ENCODE measurements at regions not wholly inside any gene's neighbourhood (a gene's known extent, or its start where the extent isn't known, plus 50 kb on each side); places are given as distances from the start of the nearest gene placed in this dataset.
"Not testable (repeated sequence)": the region's sequence is repeated elsewhere in the genome, so short reads cannot be mapped to it uniquely, and the experiment has no call there.

- DNase-seq (ENCODE audit: low read depth in 2 of 3, low spot score in 2 of 3) = peak in 2 of 3 donors; percentile 45 to 63
These were observed 87.5 kb upstream of the RANBP3L start for GRCh38 chr5:36389245-36389644.

DNA sequence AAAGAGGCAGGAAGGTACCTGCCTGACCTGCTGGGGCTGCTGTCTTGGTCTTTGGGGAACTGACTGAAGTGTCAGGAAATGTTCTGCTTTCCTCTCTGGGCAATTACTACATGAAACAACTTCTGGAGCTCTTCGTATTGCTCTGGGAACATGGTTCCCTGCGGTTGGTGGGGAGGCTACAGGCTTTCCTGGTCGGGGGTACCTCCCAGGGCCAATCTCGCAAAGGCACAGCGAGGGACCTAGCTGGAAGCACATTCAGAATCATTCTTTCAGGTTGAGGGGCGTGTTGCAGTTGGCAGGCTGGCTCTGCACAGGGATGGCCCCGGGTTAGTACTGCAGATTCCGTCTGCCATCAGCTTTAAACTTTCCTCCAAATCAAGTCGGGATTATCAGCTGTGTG is 88.9 kb upstream of the RANBP3L start:
- DNase-seq (ENCODE audit: low read depth in 2 of 3, low spot score in 2 of 3) = no peak

GRCh38 chr5:36392186-36392585 is 90.5 kb upstream of the RANBP3L start:
- no peak for DNase-seq (ENCODE audit: low read depth in 2 of 3, low spot score in 2 of 3)

DNA sequence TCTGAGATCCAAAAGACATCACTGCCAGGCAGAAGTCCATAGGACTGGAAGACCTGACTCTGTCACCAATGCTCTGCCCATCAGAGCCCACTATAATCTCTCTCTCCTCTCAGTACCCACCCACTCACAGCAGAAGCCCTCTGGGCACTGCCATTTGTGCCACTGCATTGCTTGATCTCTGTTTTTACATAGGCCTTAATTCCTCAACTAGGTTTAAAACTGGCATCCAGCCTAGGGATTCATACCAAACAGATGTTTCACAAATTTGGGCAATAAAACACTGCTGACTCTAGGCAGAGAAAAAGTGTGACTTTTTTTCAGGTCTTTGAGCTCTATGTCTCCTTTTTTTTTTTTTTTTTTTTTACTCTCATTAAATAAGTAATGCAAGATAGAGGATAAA is 91.1 kb upstream of the RANBP3L start:
- DNase-seq (ENCODE audit: low read depth in 2 of 3, low spot score in 2 of 3) = no peak

GRCh38 chr5:36393656-36394428 is 92.1 kb upstream of the RANBP3L start:
- DNase-seq (ENCODE audit: low read depth in 2 of 3, low spot score in 2 of 3) = no peak

DNA sequence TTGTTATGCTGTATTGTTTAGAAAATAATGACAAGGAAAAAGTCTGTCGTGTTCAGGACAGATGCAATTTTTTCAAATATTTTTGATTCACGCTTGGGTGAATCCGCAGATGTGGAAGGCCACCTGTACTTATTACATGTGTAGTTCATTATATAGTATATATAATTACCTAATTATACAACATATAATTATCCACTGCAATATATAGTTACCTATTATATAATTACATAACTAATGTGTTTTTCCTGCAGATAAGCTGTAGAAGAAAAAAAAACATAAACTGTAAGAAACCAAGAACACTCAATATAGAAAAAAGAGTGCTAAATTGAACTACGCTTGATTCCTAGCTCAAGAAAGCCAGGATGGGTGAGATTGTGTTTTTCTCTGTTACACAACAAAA is 93.6 kb upstream of the RANBP3L start:
- DNase-seq (ENCODE audit: low read depth in 2 of 3, low spot score in 2 of 3) = no peak

- not testable (repeated sequence) for DNase-seq (ENCODE audit: low read depth in 2 of 3, low spot score in 2 of 3)
These were observed 94.2 kb upstream of the RANBP3L start for GRCh38 chr5:36395947-36396346.

DNA sequence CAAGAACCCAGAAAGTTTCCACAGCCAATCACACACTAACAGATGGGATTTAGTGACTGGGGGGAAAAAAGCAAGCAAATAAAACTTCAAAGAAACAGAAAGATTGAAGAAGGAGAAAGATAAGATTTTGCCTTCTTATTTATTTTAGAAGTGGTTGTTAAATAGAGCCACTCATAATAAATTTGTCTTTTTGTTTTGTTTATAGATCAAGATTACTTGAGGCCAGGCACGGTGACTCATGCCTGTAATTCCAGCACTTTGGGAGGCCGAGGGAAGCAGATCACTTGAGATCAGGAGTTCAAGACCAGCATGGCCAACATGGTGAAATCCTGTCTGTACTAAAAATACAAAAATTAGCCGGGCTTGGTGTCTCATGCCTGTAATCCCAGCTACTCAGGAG is 94.9 kb upstream of the RANBP3L start:
- DNase-seq (ENCODE audit: low read depth in 2 of 3, low spot score in 2 of 3) = no peak

GRCh38 chr5:36397901-36398536 is 96.3 kb upstream of the RANBP3L start:
- DNase-seq (ENCODE audit: low read depth in 2 of 3, low spot score in 2 of 3) = peak in 2 of 3 donors; percentile 48 to 67

GRCh38 chr5:36402512-36402906 is 100.8 kb upstream of the RANBP3L start:
- DNase-seq (ENCODE audit: low read depth in 2 of 3, low spot score in 2 of 3) = no peak

DNA sequence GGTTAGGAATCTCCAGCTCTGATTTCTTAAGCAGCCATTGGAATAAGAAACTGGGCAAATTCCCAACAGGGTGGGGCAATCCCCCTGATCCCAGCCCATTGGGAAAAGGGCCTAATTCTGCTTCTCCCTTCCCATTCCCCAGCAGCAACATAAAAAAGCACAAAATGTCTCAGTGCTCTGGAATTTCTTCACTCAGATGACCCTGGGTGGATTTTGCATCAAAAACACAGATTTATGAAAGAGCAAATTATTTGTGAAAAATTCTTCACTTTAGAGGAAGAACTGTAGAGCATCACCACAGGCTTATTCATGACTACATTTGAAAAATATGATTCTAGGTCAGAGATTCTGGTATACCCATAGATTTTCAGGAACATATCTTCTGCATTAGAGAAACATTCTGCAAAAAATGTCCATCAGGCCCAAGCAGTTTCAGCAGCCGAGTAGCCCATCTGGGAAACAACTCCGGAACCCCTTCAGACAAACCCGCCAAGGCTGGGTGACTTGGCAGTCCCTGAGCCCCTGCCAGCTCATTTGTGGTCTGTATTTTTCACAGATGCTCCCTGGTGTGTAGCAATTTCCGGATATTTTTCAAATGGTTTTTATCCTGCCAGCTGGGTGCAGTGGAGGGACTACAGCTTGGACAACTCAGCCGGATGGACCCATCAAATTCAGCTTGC is 102.1 kb upstream of the RANBP3L start:
- peak in 2 of 3 donors; percentile 75 to 93 for DNase-seq (ENCODE audit: low read depth in 2 of 3, low spot score in 2 of 3)

- no peak for DNase-seq (ENCODE audit: low read depth in 2 of 3, low spot score in 2 of 3)
These were observed 104.3 kb upstream of the RANBP3L start for GRCh38 chr5:36406023-36406422.

DNA sequence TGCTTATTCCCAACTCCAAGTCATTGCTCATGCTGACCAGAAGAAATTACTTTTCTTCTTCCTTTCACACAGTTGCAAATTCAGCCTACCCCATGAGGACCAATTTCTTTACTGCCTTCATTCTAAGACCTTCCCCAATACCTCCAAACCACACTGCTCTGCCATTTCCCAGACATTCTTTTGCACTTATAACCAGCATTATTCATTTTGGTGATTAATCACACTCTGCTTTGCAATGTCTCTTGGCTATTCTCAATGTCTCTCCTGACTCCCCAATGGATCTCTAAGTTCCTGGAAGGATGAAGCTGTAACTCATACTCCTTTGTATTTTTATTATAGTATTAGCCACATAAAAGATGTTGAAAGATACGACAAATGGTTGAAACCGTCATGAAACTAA is 105.7 kb upstream of the RANBP3L start:
- no peak for DNase-seq (ENCODE audit: low read depth in 2 of 3, low spot score in 2 of 3)

- not testable (repeated sequence) for DNase-seq (ENCODE audit: low read depth in 2 of 3, low spot score in 2 of 3)
These were observed 108.0 kb upstream of the RANBP3L start for GRCh38 chr5:36409711-36410110.

GRCh38 chr5:36410672-36411071 is 109.0 kb upstream of the RANBP3L start:
- not testable (repeated sequence) for DNase-seq (ENCODE audit: low read depth in 2 of 3, low spot score in 2 of 3)

DNA sequence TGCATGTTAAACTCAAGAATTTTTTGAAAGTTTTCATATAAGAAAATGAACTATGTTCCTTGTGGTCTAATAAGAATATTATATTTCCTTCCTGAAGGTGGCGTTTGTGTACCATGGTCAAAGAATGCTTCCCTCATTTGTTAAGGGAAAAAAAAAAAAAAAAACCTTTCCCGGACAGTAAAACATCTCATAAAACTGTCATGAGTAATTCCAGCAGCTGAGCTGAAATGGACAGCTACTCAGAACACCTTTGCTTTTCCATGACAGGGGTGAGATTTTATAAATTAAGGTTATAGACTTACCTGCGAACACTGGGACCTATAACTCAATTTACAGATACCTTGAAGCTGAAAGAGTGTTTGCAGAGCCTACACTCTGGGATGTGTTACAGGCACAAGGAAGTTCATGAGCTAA is 113.2 kb upstream of the RANBP3L start:
- peak in 2 of 3 donors; percentile 35 to 64 for DNase-seq (ENCODE audit: low read depth in 2 of 3, low spot score in 2 of 3)

DNA sequence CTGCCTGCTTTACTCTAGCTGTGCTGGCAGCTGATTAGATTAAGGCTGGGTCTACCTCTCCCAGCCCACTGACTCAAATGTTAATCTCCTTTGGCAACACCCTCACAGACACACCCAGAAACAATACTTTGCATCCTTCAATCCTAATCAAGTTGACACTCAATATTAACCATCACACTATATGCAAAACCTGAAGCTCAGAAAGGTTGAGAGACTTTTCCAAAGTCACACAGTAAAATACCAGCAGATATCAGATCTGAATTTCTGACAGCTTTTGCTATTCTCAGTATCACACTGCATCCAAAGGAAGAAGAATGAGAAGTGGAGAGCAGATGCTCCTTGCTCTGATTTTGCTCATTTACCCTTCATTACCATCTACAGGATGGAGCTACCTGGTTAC is 114.9 kb upstream of the RANBP3L start:
- DNase-seq (ENCODE audit: low read depth in 2 of 3, low spot score in 2 of 3) = no peak

DNA sequence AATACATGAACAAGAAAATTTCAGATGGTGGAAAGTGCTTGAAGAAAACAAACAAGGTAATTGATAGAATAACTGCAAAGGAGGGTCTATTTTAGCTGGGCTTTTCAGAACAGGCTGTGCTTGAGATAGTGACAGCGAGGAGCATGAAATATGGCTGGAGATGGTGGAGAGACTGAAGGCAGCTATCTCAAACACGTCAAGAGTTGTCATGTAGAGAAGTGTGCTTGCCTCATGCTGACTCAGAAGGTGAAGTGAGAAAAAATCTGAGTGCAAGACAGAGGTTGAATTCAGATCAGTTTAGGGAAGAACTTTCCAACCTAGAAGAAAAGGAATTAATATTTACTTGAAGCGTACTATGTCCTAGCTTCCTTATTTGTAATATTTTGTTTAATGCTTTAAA is 115.5 kb upstream of the RANBP3L start:
- DNase-seq (ENCODE audit: low read depth in 2 of 3, low spot score in 2 of 3) = no peak

- no peak for DNase-seq (ENCODE audit: low read depth in 2 of 3, low spot score in 2 of 3)
These were observed 116.0 kb upstream of the RANBP3L start for GRCh38 chr5:36417668-36418067.

DNA sequence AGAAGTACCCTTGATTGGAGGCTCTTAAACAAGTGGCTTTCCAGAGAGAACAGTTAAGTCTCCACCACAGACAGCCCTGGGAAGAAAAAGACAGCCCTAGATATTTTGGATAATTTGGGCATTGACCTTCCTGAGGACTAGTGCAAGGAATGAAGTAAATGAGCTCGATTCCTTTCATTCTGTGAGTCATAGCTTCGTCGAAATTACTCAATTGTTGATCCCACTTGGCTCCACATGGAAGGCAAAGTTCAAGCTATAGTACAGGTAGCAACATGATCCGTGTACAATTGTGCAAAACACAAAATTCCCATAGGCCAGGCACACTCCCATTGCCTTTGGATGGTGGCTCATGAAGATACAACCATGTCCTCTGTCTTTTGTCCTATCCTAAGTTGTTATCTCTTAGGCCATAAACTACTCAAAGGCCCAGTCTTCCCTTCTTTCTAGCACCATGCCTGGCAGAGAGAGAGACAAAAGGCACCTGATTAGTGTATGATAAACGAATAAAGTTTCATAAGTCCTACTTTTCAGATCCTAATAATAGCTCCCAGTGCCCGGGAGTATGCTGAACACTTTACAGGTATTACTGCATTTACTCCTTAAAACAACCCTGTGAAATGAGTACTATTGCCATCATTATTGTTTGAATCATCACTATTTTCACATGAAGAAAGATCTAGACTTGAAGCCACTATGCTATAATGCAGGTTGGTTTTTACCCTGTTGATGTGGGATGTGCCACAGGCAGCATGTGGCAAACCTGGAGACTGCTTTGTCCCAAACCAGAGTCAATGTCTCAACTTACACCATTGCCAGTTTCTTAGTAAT is 116.7 kb upstream of the RANBP3L start:
- no peak for DNase-seq (ENCODE audit: low read depth in 2 of 3, low spot score in 2 of 3)

DNA sequence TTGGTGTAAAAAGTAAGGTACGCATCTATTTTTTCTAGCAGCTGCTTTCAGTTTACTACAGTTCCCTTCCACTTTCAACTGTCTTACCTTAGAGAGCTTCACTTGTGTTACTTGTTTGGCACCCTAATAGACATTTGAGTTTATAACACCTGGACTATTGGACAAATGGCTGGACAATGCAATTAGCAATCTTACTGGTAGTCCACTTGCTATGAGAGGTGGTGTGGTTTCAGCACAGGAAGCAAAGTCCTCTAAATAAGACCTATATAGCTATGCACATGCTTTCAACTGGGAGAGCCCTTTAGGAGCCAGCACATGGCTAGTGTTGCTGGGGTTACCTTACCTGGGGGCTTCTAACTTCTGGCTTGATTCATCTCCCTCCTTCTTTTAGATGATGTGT is 119.6 kb upstream of the RANBP3L start:
- DNase-seq (ENCODE audit: low read depth in 2 of 3, low spot score in 2 of 3) = no peak
